ENCODE measurements at regions not wholly inside any gene's neighbourhood (a gene's known extent, or its start where the extent isn't known, plus 50 kb on each side); places are given as distances from the start of the nearest gene placed in this dataset.

- TF ChIP-seq, protein P1, sequence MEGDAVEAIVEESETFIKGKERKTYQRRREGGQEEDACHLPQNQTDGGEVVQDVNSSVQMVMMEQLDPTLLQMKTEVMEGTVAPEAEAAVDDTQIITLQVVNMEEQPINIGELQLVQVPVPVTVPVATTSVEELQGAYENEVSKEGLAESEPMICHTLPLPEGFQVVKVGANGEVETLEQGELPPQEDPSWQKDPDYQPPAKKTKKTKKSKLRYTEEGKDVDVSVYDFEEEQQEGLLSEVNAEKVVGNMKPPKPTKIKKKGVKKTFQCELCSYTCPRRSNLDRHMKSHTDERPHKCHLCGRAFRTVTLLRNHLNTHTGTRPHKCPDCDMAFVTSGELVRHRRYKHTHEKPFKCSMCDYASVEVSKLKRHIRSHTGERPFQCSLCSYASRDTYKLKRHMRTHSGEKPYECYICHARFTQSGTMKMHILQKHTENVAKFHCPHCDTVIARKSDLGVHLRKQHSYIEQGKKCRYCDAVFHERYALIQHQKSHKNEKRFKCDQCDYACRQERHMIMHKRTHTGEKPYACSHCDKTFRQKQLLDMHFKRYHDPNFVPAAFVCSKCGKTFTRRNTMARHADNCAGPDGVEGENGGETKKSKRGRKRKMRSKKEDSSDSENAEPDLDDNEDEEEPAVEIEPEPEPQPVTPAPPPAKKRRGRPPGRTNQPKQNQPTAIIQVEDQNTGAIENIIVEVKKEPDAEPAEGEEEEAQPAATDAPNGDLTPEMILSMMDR (conservative IDR thresholded peaks at IDR 0.05; ENCODE audit: low read length) = no peak
- no peak for TF ChIP-seq EZH2phosphoT487 (IDR thresholded peaks at IDR 0.05; ENCODE audit: borderline replicate concordance)
Observed at GRCh38 chr6:23140871-23141270, 571.5 kb downstream of the HDGFL1 start.

Measured in Loucy (cell line).